HepG2 (cell line): ENCODE measurements at regions not wholly inside any gene's neighbourhood (a gene's known extent, or its start where the extent isn't known, plus 50 kb on each side); places are given as distances from the start of the nearest gene placed in this dataset.

ENCODE experiments used
- CBX5 ChIP-seq: sonication (generic); formaldehyde crosslinking; IDR thresholded peaks from 2 replicates; pipeline ENCODE4 v1.4.0; 2020; ENCODE audit warnings: missing genetic modification reagents, borderline replicate concordance
- CREB1 ChIP-seq, 2 experiments: fragments of 450-650 bp in 1 of 2; IDR thresholded peaks; 2 replicates each; pipeline ENCODE4 v1.6.1; 2016 to 2017; ENCODE audit warnings: control low read depth in 1 of 2, mild to moderate bottlenecking in 1 of 2, missing compliant biosample characterization in 1 of 2, missing genetic modification characterization in 1 of 2
- ELK4 ChIP-seq: sonication (generic); formaldehyde crosslinking; IDR thresholded peaks from 2 replicates; pipeline ENCODE4 v1.9.0; 2021; ENCODE audit warnings: missing genetic modification reagents, borderline replicate concordance
- MBNL3 ChIP-seq: fragments of 250-450 bp; sonication (Bioruptor Pico); conservative IDR thresholded peaks from 2 replicates; pipeline ENCODE4 v1.8.0; 2022; ENCODE audit warnings: mild to moderate bottlenecking, inconsistent platforms
- POLR2AphosphoS5 ChIP-seq: IDR thresholded peaks from 2 replicates; pipeline ENCODE4 v1.6.1; 2012; ENCODE audit warnings: low read depth, low read length
- RBM22 ChIP-seq: fragments of 200-400 bp; formaldehyde crosslinking; optimal IDR thresholded peaks from 2 replicates; pipeline ENCODE3; 2017; ENCODE audit warnings: mild to moderate bottlenecking, low read length, moderate library complexity
- REPIN1 ChIP-seq: sonication (generic); formaldehyde crosslinking; IDR thresholded peaks from 2 replicates; pipeline ENCODE4 v1.8.0; 2022; ENCODE audit warnings: missing genetic modification reagents, low read depth, mild to moderate bottlenecking, borderline replicate concordance
- SIX1 ChIP-seq: sonication (generic); formaldehyde crosslinking; IDR thresholded peaks from 2 replicates; pipeline ENCODE4 v1.4.0; 2020; ENCODE audit warnings: missing genetic modification reagents, borderline replicate concordance
- SRF ChIP-seq: IDR thresholded peaks from 2 replicates; pipeline ENCODE4 v1.6.1; 2011; ENCODE audit warnings: mild to moderate bottlenecking, low read depth, low read length, moderate library complexity
- TBP ChIP-seq: sonication (generic); formaldehyde crosslinking; IDR thresholded peaks from 2 replicates; pipeline ENCODE4 v1.5.0; 2020; ENCODE audit warnings: missing genetic modification reagents
- ZNF503 ChIP-seq: sonication (generic); formaldehyde crosslinking; IDR thresholded peaks from 2 replicates; pipeline ENCODE4 v1.4.0; 2020; ENCODE audit warnings: missing genetic modification reagents
- ZNF816 ChIP-seq: sonication (generic); formaldehyde crosslinking; IDR thresholded peaks from 2 replicates; pipeline ENCODE4 v1.8.0; 2022; ENCODE audit warnings: missing genetic modification reagents, mild to moderate bottlenecking, borderline replicate concordance

GRCh38 chr10:29369419-29369818, 80.5 kb downstream of the LYZL1 start:
- TF ChIP-seq CBX5 (CRISPR knock-in tag), result no peak
- no peak for TF ChIP-seq SIX1 (CRISPR knock-in tag)
- no peak for TF ChIP-seq RBM22
- TF ChIP-seq TBP (CRISPR knock-in tag), result no peak
- no peak for TF ChIP-seq ZNF816
- no peak for TF ChIP-seq MBNL3 (CRISPR knock-in tag)
- no peak for TF ChIP-seq ELK4 (CRISPR knock-in tag)
- TF ChIP-seq ZNF503 (CRISPR knock-in tag), result no peak
- TF ChIP-seq SRF, result no peak
- TF ChIP-seq REPIN1 (CRISPR knock-in tag), result no peak
- no peak for TF ChIP-seq CREB1 (IDR thresholded peaks at IDR 0.05)
- TF ChIP-seq CREB1 (CRISPR knock-in tag; IDR thresholded peaks at IDR 0.05), result no peak
- no peak for TF ChIP-seq POLR2AphosphoS5
